Fibroblast of lung (primary cell): ENCODE measurements at regions not wholly inside any gene's neighbourhood (a gene's known extent, or its start where the extent isn't known, plus 50 kb on each side); places are given as distances from the start of the nearest gene placed in this dataset.

ENCODE experiments used
- CTCF ChIP-seq, 2 donors: IDR thresholded peaks in 1 of 2; conservative IDR thresholded peaks in 1 of 2; 1 replicate in 1 of 2; 2 replicates in 1 of 2; pipeline ENCODE4 v1.5.1; 2011 to 2012; ENCODE audit warnings: low read length in 2 of 2, control low read depth in 1 of 2, inconsistent platforms in 1 of 2, low read depth in 1 of 2, mild to moderate bottlenecking in 1 of 2
- EZH2 ChIP-seq: IDR thresholded peaks from 2 replicates; pipeline ENCODE4 v1.5.1; 2012; ENCODE audit warnings: low read length, control low read depth, mild to moderate bottlenecking; ENCODE audit errors: missing control alignments

- no peak for TF ChIP-seq CTCF (conservative IDR thresholded peaks at IDR 0.05 in 1 of 2, IDR thresholded peaks at IDR 0.05 in 1 of 2; ENCODE audit: low read depth in 1 of 2, low read length in 2 of 2)
- TF ChIP-seq EZH2: no peak
Measured at GRCh38 chr7:80082213-80082612, 52.4 kb upstream of the GNAI1 start.
